H1 (cell line): ENCODE measurements at regions not wholly inside any gene's neighbourhood (a gene's known extent, or its start where the extent isn't known, plus 50 kb on each side); places are given as distances from the start of the nearest gene placed in this dataset.

Experiments used
- CTCF ChIA-PET: fragments of 300-600 bp; sonication (Branson Sonifier 250); formaldehyde crosslinking; loops from one replicate; lab custom pipeline; 2021; ENCODE audit not compliant: partially characterized antibody; lab: Charles Lee
- POLR2A ChIA-PET: fragments of 300-600 bp; sonication (Branson Sonifier 250); formaldehyde crosslinking; loops from one replicate; lab custom pipeline; 2021; ENCODE audit warnings: inconsistent platforms; ENCODE audit not compliant: partially characterized antibody; lab: Charles Lee
- DNase-seq, 2 experiments: peaks; one replicate each; pipeline versions ENCODE4 v3.0.0 to v3.0.0-alpha.2; 2010 to 2022; ENCODE audit warnings: low spot score in 2 of 2, low read depth in 1 of 2, mixed read lengths in 1 of 2
- FAIRE-seq: peaks from 2 replicates; lab custom pipeline; 2011; peaks lifted over from hg19 to GRCh38; lab: Jason Lieb, UNC
- H2AFZ ChIP-seq: 2 replicates; pipeline ENCODE4 v1.8.1; 2012; ENCODE audit warnings: low read length, inconsistent platforms
- H2AK5ac ChIP-seq: 2 replicates; pipeline ENCODE4 v1.6.1; 2013; ENCODE audit warnings: low read depth, low read length
- H2BK120ac ChIP-seq: replicated peaks from 2 replicates; pipeline ENCODE3; 2013; ENCODE audit warnings: low read depth, low read length, inconsistent platforms
- H2BK12ac ChIP-seq: 2 replicates; pipeline ENCODE4 v1.6.1; 2013; ENCODE audit warnings: low read depth, low read length
- H2BK15ac ChIP-seq: 2 replicates; pipeline ENCODE4 v1.6.1; 2013; ENCODE audit warnings: low read length
- H2BK20ac ChIP-seq: 2 replicates; pipeline ENCODE4 v1.6.1; 2013; ENCODE audit warnings: low read length
- H2BK5ac ChIP-seq: 2 replicates; pipeline ENCODE4 v1.6.1; 2013; ENCODE audit warnings: low read depth, low read length
- H3K14ac ChIP-seq: 2 replicates; pipeline ENCODE4 v1.6.1; 2013; ENCODE audit warnings: inconsistent platforms; ENCODE audit not compliant: insufficient read length
- H3K18ac ChIP-seq: 2 replicates; pipeline ENCODE4 v1.6.1; 2013; ENCODE audit warnings: low read length; ENCODE audit errors: extremely low read depth
- H3K23ac ChIP-seq: 2 replicates; pipeline ENCODE4 v1.6.1; 2013; ENCODE audit warnings: inconsistent platforms; ENCODE audit not compliant: insufficient read length
- H3K23me2 ChIP-seq: 2 replicates; pipeline ENCODE4 v1.6.1; 2013; ENCODE audit warnings: low read depth, low read length
- H3K27ac ChIP-seq: 2 replicates; pipeline ENCODE4 v1.6.1; 2011; ENCODE audit warnings: low read depth, low read length, inconsistent platforms
- H3K27me3 ChIP-seq, 4 experiments: replicated peaks in 1 of 4; 1 replicate in 1 of 4; 2 replicates in 3 of 4; pipeline versions ENCODE4 v1.6.1 to v1.8.1; 2011 to 2013; ENCODE audit warnings: low read length in 3 of 4, mild to moderate bottlenecking in 3 of 4, inconsistent platforms in 2 of 4, mixed read lengths in 2 of 4, moderate library complexity in 1 of 4; ENCODE audit not compliant: control insufficient read depth in 3 of 4, insufficient read depth in 3 of 4; ENCODE audit errors: extremely low read depth in 1 of 4
- H3K36me3 ChIP-seq, 4 experiments: 2 replicates each; pipeline versions ENCODE4 v1.6.1 to v1.8.1; 2011 to 2013; ENCODE audit warnings: mild to moderate bottlenecking in 4 of 4, low read length in 3 of 4, moderate library complexity in 2 of 4, control low read depth in 1 of 4, inconsistent platforms in 1 of 4; ENCODE audit not compliant: insufficient read depth in 4 of 4, control insufficient read depth in 2 of 4
- H3K4ac ChIP-seq: replicated peaks from 2 replicates; pipeline ENCODE3; 2013; ENCODE audit warnings: low read length, low read depth, mixed read lengths, inconsistent platforms; ENCODE audit not compliant: insufficient read length
- H3K4me1 ChIP-seq, 4 experiments: replicated peaks in 1 of 4; 1 replicate in 1 of 4; 2 replicates in 3 of 4; pipeline versions ENCODE4 v1.6.1 to v1.8.1; 2011 to 2013; ENCODE audit warnings: low read length in 3 of 4, inconsistent platforms in 2 of 4, mixed read lengths in 1 of 4; ENCODE audit not compliant: insufficient read depth in 4 of 4, control insufficient read depth in 3 of 4
- H3K4me2 ChIP-seq, 2 experiments: 2 replicates each; pipeline versions ENCODE4 v1.6.1 to v1.8.1; 2011 to 2013; ENCODE audit warnings: low read depth in 2 of 2, low read length in 2 of 2, control low read depth in 1 of 2, inconsistent platforms in 1 of 2, mild to moderate bottlenecking in 1 of 2; ENCODE audit not compliant: insufficient read depth in 1 of 2
- H3K4me3 ChIP-seq, 4 experiments: fragments of 200-600, 300-600 bp in 1 of 4; sonication (generic), shearing (Covaris generic), sonication (Bioruptor Twin) in 1 of 4; 2 replicates each; pipeline versions ENCODE4 v1.5.1 to v1.8.1; 2011 to 2016; ENCODE audit warnings: low read length in 4 of 4, low read depth in 3 of 4, control low read depth in 2 of 4, inconsistent platforms in 2 of 4, mild to moderate bottlenecking in 2 of 4, mixed read lengths in 1 of 4, moderate library complexity in 1 of 4; ENCODE audit not compliant: insufficient read depth in 2 of 4; ENCODE audit errors: extremely low read depth in 1 of 4
- H3K56ac ChIP-seq: replicated peaks from 2 replicates; pipeline ENCODE3; 2013; ENCODE audit warnings: low read depth, mild to moderate bottlenecking, mixed read lengths, low read length, inconsistent platforms; ENCODE audit not compliant: insufficient read length
- H3K79me1 ChIP-seq: 2 replicates; pipeline ENCODE4 v1.6.1; 2013; ENCODE audit warnings: low read depth, low read length, control low read depth
- H3K79me2 ChIP-seq, 2 experiments: 2 replicates each; pipeline versions ENCODE4 v1.6.1 to v1.8.1; 2012 to 2013; ENCODE audit warnings: low read length in 2 of 2, mild to moderate bottlenecking in 2 of 2, inconsistent platforms in 1 of 2; ENCODE audit not compliant: insufficient read depth in 2 of 2, control insufficient read depth in 1 of 2
- H3K9ac ChIP-seq, 4 experiments: replicated peaks in 1 of 4; 1 replicate in 1 of 4; 2 replicates in 3 of 4; pipeline versions ENCODE4 v1.6.1 to v1.8.1; 2011 to 2013; ENCODE audit warnings: low read depth in 3 of 4, low read length in 3 of 4, control low read depth in 2 of 4, mild to moderate bottlenecking in 2 of 4, moderate library complexity in 2 of 4, inconsistent platforms in 1 of 4; ENCODE audit errors: extremely low read depth in 1 of 4
- H3K9me3 ChIP-seq, 2 experiments: 2 replicates each; pipeline versions ENCODE4 v1.6.1 to v1.8.1; 2012 to 2013; ENCODE audit warnings: mild to moderate bottlenecking in 2 of 2, moderate library complexity in 2 of 2, control low read depth in 1 of 2, inconsistent platforms in 1 of 2, low read depth in 1 of 2, low read length in 1 of 2, mixed read lengths in 1 of 2; ENCODE audit not compliant: insufficient read depth in 2 of 2
- H4K20me1 ChIP-seq, 2 experiments: replicated peaks in 1 of 2; 2 replicates each; pipeline versions ENCODE3 to v1.8.1; 2011 to 2013; ENCODE audit warnings: inconsistent platforms in 2 of 2, low read length in 2 of 2, mild to moderate bottlenecking in 1 of 2; ENCODE audit not compliant: insufficient read depth in 2 of 2, control insufficient read depth in 1 of 2
- H4K5ac ChIP-seq: 2 replicates; pipeline ENCODE4 v1.6.1; 2013; ENCODE audit warnings: low read length, low read depth, mixed read lengths, inconsistent platforms; ENCODE audit not compliant: insufficient read length
- H4K8ac ChIP-seq: 2 replicates; pipeline ENCODE4 v1.8.0; 2013; ENCODE audit warnings: mild to moderate bottlenecking, moderate library complexity, low read length, inconsistent platforms; ENCODE audit not compliant: insufficient read depth; ENCODE audit errors: extremely low read depth
- H4K91ac ChIP-seq: replicated peaks from 2 replicates; pipeline ENCODE3; 2013; ENCODE audit warnings: low read length, mixed read lengths, inconsistent platforms; ENCODE audit not compliant: insufficient read length
- JUN ChIP-seq: IDR thresholded peaks from 2 replicates; pipeline ENCODE4 v1.6.1; 2011; ENCODE audit warnings: low read depth, mild to moderate bottlenecking, improper control_type of control experiment, low read length
- POLR2AphosphoS5 ChIP-seq: IDR thresholded peaks from 2 replicates; pipeline ENCODE4 v1.6.1; 2011; ENCODE audit warnings: low read depth, low read length
- RFX5 ChIP-seq: IDR thresholded peaks from 2 replicates; pipeline ENCODE4 v1.6.1; 2011; ENCODE audit warnings: low read depth, low read length, improper control_type of control experiment, borderline replicate concordance
- SIX5 ChIP-seq: IDR thresholded peaks from 2 replicates; pipeline ENCODE4 v1.6.1; 2011; ENCODE audit warnings: mild to moderate bottlenecking, low read depth, low read length
- SP4 ChIP-seq: IDR thresholded peaks from 2 replicates; pipeline ENCODE4 v1.6.1; 2012; ENCODE audit warnings: low read length, inconsistent platforms
- TCF12 ChIP-seq: IDR thresholded peaks from 2 replicates; pipeline ENCODE4 v1.6.1; 2011; ENCODE audit warnings: low read depth, mild to moderate bottlenecking, low read length
- TF ChIP-seq, protein P1 (sequence below): IDR thresholded peaks from 2 replicates; pipeline ENCODE4 v1.6.1; 2012; ENCODE audit warnings: inconsistent platforms

DNA sequence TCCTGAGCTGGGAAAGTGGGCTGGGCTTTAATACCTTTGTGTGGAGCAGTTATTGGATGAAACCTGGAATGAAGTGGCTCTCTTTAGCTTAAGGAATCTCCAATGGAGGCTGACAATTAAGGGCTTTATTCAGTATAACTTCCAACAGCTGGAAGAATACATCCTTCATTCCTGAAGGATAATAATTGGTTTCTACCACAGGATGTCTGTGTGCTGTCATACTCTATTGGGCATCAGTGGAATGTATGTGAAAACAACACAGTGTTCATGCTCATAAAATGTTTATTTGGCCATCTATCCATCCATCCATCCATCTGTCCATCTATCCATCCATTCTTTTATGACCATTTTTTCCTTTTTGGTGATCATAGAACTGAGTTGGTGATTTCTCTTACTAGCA is 220.7 kb upstream of the GAP43 start:
- Histone ChIP-seq H3K9me3 (no peaks in the 10 kb centered on the region), H2BK120ac (no peak overlapping the region), H4K8ac (no peak overlapping the region), H3K18ac (no peak overlapping the region), H4K91ac (no peak overlapping the region), H4K20me1 (no peaks in the 10 kb centered on the region), H3K4me1 (peaks cover 2 to 10% (median 8%) of the 10 kb centered on the region in 4 experiments; a peak in 6 of 7 replicates), H3K27ac (no peak overlapping the region), H2AK5ac (no peak overlapping the region), H3K4me3 (no peak overlapping the region), H3K23me2 (no peaks in the 10 kb centered on the region), H3K56ac (no peak overlapping the region), H3K23ac (no peak overlapping the region), H2BK15ac (no peak overlapping the region), H3K9ac (no peak overlapping the region), H2BK12ac (no peak overlapping the region), H3K79me1 (no peaks in the 10 kb centered on the region), H3K27me3 (no peaks in the 10 kb centered on the region), H3K14ac (no peak overlapping the region), H3K79me2 (no peaks in the 10 kb centered on the region), H3K36me3 (no peaks in the 10 kb centered on the region), H3K4me2 (no peak overlapping the region), H2BK20ac (no peak overlapping the region), H3K4ac (no peak overlapping the region), H4K5ac (no peak overlapping the region), H2BK5ac (no peak overlapping the region), H2AFZ (no peak overlapping the region)
- POLR2A ChIA-PET = interaction anchor here (1.2 kb wide), 1 partner anchor 11 kb away, joined by 3 read pairs; no protein-coding TSS in a partner anchor
- TF ChIP-seq RFX5 (no peak), POLR2AphosphoS5 (no peak), JUN (no peak), SP4 (no peak), TCF12 (no peak), SIX5 (no peak)
- TF ChIP-seq, protein P1, sequence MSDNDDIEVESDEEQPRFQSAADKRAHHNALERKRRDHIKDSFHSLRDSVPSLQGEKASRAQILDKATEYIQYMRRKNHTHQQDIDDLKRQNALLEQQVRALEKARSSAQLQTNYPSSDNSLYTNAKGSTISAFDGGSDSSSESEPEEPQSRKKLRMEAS = no peak
- CTCF ChIA-PET = interaction anchor here (0.8 to 1.3 kb wide), 2 partner anchors 11 to 81 kb away, joined by 3 to 4 read pairs; no protein-coding TSS in a partner anchor
- DNase-seq = no peak
- no peak for FAIRE-seq
